ENCODE measurements at regions not wholly inside any gene's neighbourhood (a gene's known extent, or its start where the extent isn't known, plus 50 kb on each side); places are given as distances from the start of the nearest gene placed in this dataset.

- H3K4me3 ChIP-seq = no peak overlapping the region
- ATAC-seq = no peak
- DNase-seq = no peak
- no peak for FAIRE-seq
- TF ChIP-seq CTCF (IDR thresholded peaks at IDR 0.05) = no peak
- H3K4me1 ChIP-seq = no peaks in the 10 kb centered on the region
- no peaks in the 10 kb centered on the region for H3K36me3 ChIP-seq
- no peak overlapping the region for H3K27ac ChIP-seq
- intact Hi-C loops (cut with DNase I) = no loop called here
- no peaks in the 10 kb centered on the region for H3K9me3 ChIP-seq
- no peaks in the 10 kb centered on the region for H3K27me3 ChIP-seq
- WGBS, 2 donors = 63 to 85% methylated on average over 3 of the region's 3 CpGs
Observed at GRCh38 chr7:94763268-94763667, 107.3 kb upstream of the SGCE start.

GRCh38 chr7:94769724-94770123 is 113.8 kb upstream of the SGCE start:
- H3K27me3 ChIP-seq = no peaks in the 10 kb centered on the region
- FAIRE-seq (no peak), DNase-seq (no peak), ATAC-seq (no peak)
- H3K36me3 ChIP-seq = no peaks in the 10 kb centered on the region
- H3K4me3 ChIP-seq = no peak overlapping the region
- intact Hi-C loops (cut with DNase I) = no loop called here
- no peak for TF ChIP-seq CTCF (IDR thresholded peaks at IDR 0.05)
- WGBS, 2 donors = 87 to 90% methylated on average over 2 of the region's 2 CpGs
- H3K9me3 ChIP-seq = no peaks in the 10 kb centered on the region
- H3K4me1 ChIP-seq = no peaks in the 10 kb centered on the region
- no peak overlapping the region for H3K27ac ChIP-seq

GRCh38 chr7:94778711-94779459 is 123.0 kb upstream of the SGCE start:
- no peak for TF ChIP-seq CTCF (IDR thresholded peaks at IDR 0.05)
- Histone ChIP-seq H3K9me3 (no peaks in the 10 kb centered on the region), H3K4me1 (no peaks in the 10 kb centered on the region), H3K4me3 (no peak overlapping the region), H3K27me3 (no peaks in the 10 kb centered on the region), H3K27ac (no peak overlapping the region), H3K36me3 (no peaks in the 10 kb centered on the region)
- FAIRE-seq (no peak), ATAC-seq (no peak), DNase-seq (no peak)
- intact Hi-C loops (cut with DNase I) = no loop called here
- 26 to 39% methylated on average over 3 of the region's 3 CpGs for WGBS, 2 donors

GRCh38 chr7:94779861-94780260 is 123.9 kb upstream of the SGCE start:
- TF ChIP-seq CTCF (IDR thresholded peaks at IDR 0.05) = no peak
- H3K27me3 ChIP-seq = no peaks in the 10 kb centered on the region
- no peak overlapping the region for H3K27ac ChIP-seq
- no peaks in the 10 kb centered on the region for H3K4me1 ChIP-seq
- ATAC-seq (no peak), DNase-seq (no peak), FAIRE-seq (no peak)
- 50 to 63% methylated on average over 1 of the region's 1 CpG for WGBS, 2 donors
- intact Hi-C loops (cut with DNase I) = no loop called here
- no peaks in the 10 kb centered on the region for H3K9me3 ChIP-seq
- H3K36me3 ChIP-seq = no peaks in the 10 kb centered on the region
- H3K4me3 ChIP-seq = no peak overlapping the region

- FAIRE-seq (no peak), ATAC-seq (no peak), DNase-seq (no peak)
- intact Hi-C loops (cut with DNase I) = no loop called here
- WGBS, 2 donors = 62 to 68% methylated on average over 2 of the region's 2 CpGs
- Histone ChIP-seq H3K27me3 (no peaks in the 10 kb centered on the region), H3K4me1 (no peaks in the 10 kb centered on the region), H3K4me3 (no peak overlapping the region), H3K9me3 (no peaks in the 10 kb centered on the region), H3K27ac (no peak overlapping the region), H3K36me3 (no peaks in the 10 kb centered on the region)
- no peak for TF ChIP-seq CTCF (IDR thresholded peaks at IDR 0.05)
Observed at GRCh38 chr7:94781236-94781635, 125.3 kb upstream of the SGCE start.
